HUES48 (cell line): ENCODE measurements at regions not wholly inside any gene's neighbourhood (a gene's known extent, or its start where the extent isn't known, plus 50 kb on each side); places are given as distances from the start of the nearest gene placed in this dataset.

Experiments used
- H3K27ac ChIP-seq: one replicate; pipeline ENCODE4 v1.7.0; 2013; ENCODE audit warnings: low read depth, low read length, inconsistent platforms
- H3K27me3 ChIP-seq: 2 replicates; pipeline ENCODE4 v1.6.1; 2013; ENCODE audit warnings: mild to moderate bottlenecking, low read length; ENCODE audit not compliant: control insufficient read depth, insufficient read depth
- H3K36me3 ChIP-seq: 2 replicates; pipeline ENCODE4 v1.6.1; 2013; ENCODE audit warnings: low read length; ENCODE audit not compliant: control insufficient read depth, insufficient read depth
- H3K4me1 ChIP-seq: 2 replicates; pipeline ENCODE4 v1.6.1; 2013; ENCODE audit warnings: mild to moderate bottlenecking, low read length; ENCODE audit not compliant: control insufficient read depth, insufficient read depth
- H3K4me3 ChIP-seq: 2 replicates; pipeline ENCODE4 v1.5.1; 2013; ENCODE audit warnings: mild to moderate bottlenecking, low read depth, low read length
- H3K9ac ChIP-seq: 2 replicates; pipeline ENCODE4 v1.6.1; 2013; ENCODE audit warnings: mild to moderate bottlenecking, low read depth, low read length, moderate library complexity
- H3K9me3 ChIP-seq: 2 replicates; pipeline ENCODE4 v1.6.1; 2013; ENCODE audit warnings: low read length; ENCODE audit not compliant: control insufficient read depth, insufficient read depth

DNA sequence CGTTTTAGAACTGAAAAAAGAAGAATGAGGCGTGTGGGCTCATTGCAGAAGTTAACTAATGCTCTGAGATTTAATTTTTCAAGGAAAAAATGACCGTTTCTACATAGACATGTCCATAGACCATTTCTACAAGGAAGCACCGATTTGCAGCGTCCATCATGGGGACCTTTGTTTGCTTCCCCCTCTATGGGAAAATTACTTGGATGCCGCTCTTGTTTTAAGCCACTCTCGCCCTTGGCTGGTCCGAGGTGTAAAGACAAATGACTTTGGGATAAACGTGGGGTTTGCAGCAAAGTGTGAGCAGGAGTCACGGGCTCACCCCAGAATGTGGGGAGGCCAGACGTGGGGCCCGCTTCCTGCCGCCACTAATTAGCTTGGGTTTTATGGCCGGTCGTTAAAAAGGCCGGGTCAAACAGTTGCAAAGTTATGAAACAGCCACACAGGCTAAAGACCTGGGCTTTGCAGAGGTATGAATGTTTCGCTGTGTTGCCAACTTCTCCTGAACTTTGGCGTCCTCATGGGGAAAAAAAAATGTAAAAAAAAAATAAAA, 235.9 kb downstream of the SHOX start:
- Histone ChIP-seq H3K36me3 (no peaks in the 10 kb centered on the region), H3K9ac (no peak overlapping the region), H3K27me3 (no peaks in the 10 kb centered on the region), H3K4me3 (no peak overlapping the region), H3K4me1 (no peaks in the 10 kb centered on the region), H3K9me3 (no peaks in the 10 kb centered on the region), H3K27ac (no peak overlapping the region)

DNA sequence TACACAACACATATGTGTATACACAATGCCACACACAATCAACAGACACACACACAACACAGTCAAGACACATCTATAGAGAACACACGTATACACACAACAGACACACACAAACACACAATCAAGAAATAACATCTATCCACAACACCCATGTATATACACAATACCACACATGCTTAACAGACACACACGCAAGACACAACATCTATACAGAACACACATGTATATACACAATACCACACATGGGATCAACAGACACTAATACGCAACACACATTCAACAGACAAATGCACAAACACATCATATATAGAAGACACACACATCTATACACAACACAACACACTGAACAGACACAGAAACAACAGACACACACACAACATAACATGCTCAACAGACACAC, 234.8 kb downstream of the SHOX start:
- Histone ChIP-seq H3K27me3 (no peaks in the 10 kb centered on the region), H3K36me3 (no peaks in the 10 kb centered on the region), H3K4me3 (no peak overlapping the region), H3K9ac (no peak overlapping the region), H3K9me3 (no peaks in the 10 kb centered on the region), H3K27ac (no peak overlapping the region), H3K4me1 (no peaks in the 10 kb centered on the region)

DNA sequence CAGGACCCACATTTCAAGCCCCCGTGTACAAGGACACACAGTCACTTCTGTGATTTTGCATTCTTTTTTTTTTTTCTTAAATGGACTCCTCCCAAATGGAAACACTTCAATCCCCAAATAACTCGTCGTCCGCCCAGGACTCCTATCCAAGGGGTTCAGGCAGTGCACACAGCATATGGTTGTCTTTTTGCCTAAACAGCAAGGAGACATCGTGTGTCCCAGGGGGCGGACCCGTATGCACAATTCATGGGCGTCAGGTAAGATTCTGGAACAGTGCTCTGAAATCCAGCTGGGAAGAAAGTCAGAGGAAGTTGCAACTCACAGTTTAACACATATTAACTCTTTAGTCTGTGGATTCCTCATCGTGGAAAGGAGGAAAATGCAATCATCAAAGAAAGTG, 231.3 kb downstream of the SHOX start:
- no peak overlapping the region for H3K9ac ChIP-seq
- no peaks in the 10 kb centered on the region for H3K9me3 ChIP-seq
- no peaks in the 10 kb centered on the region for H3K4me1 ChIP-seq
- H3K4me3 ChIP-seq, result no peak overlapping the region
- H3K36me3 ChIP-seq, result no peaks in the 10 kb centered on the region
- no peaks in the 10 kb centered on the region for H3K27me3 ChIP-seq
- H3K27ac ChIP-seq, result no peak overlapping the region

DNA sequence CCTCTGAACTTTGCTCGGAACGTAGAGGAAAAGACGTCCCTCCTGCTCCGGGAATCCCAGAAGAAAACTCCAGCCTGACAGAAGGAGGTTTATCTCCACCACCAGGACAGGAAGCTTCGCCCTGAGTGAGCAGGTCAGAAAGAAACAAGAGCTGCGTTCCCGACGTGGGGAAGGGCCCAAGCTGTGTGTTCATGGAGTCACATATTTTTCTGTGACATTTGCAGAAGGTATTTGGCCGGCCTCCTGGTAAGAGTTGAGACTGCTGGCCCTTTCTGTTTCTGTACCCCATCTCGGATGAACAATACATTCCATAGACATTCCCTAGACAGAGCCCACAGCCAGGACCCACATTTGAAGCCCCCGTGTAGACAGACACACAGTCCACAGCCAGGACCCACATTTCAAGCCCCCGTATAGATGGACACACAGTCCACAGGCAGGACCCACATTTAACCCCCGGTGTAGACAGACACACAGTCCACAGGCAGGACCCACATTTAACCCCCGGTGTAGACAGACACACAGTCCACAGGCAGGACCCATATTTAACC, 230.8 kb downstream of the SHOX start:
- H3K9me3 ChIP-seq, result no peaks in the 10 kb centered on the region
- H3K27ac ChIP-seq, result no peak overlapping the region
- H3K36me3 ChIP-seq, result no peaks in the 10 kb centered on the region

DNA sequence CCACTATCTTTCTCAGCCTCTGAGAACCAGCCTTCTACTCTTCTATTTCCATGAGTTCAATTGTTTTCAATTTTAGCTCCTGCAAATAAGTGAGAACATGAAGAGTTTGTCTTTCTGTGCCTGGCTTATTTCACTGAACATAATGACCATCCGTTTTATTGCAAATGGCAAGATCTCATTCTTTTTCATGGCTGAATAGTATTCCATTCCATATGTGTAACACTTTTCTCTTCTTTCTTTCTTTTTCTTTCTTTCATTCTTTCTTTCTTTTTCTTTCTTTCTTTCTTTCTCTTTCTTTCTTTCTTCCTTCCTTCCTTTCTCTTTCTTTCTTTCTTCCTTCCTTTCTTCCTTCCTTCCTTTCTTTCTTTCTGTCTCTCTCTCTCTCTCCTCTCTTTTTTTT, 228.7 kb downstream of the SHOX start:
- Histone ChIP-seq H3K27me3 (no peaks in the 10 kb centered on the region), H3K36me3 (no peaks in the 10 kb centered on the region), H3K4me1 (no peaks in the 10 kb centered on the region), H3K9me3 (no peaks in the 10 kb centered on the region), H3K4me3 (no peak overlapping the region), H3K9ac (no peak overlapping the region), H3K27ac (no peak overlapping the region)

More for the DNA sequence above, 230.8 kb downstream of the SHOX start:
- no peaks in the 10 kb centered on the region for H3K27me3 ChIP-seq
- H3K9ac ChIP-seq, result no peak overlapping the region
- no peak overlapping the region for H3K4me3 ChIP-seq
- H3K4me1 ChIP-seq, result no peaks in the 10 kb centered on the region

DNA sequence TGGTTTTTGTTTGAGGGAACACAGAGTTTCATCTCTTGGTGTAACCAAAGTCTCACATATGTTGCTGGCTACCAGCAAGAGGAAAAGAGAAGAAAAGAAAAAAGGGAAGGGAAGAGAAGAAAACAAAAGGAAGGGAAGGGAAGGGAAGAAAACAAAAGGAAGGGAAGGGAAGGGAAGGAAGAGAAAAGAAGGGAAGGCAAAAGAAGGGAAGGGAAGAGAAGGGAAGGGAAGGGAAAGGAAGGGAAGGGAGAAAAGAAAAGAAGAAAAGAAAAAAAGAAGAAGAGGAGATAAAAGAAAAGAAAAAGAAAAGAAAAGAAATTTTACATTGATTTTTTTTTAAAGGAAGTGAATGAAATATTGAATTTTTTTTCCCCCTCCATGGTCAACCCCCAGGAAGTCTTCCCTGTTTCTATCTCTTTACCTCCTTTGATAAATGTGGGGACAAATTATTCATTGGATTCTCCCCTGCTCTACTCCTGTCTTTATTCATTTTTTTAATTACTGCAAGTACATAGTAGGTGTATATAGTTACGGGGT, 228.0 kb downstream of the SHOX start:
- Histone ChIP-seq H3K4me1 (no peaks in the 10 kb centered on the region), H3K27me3 (no peaks in the 10 kb centered on the region), H3K4me3 (no peak overlapping the region), H3K9ac (no peak overlapping the region), H3K36me3 (no peaks in the 10 kb centered on the region), H3K27ac (no peak overlapping the region), H3K9me3 (no peaks in the 10 kb centered on the region)

DNA sequence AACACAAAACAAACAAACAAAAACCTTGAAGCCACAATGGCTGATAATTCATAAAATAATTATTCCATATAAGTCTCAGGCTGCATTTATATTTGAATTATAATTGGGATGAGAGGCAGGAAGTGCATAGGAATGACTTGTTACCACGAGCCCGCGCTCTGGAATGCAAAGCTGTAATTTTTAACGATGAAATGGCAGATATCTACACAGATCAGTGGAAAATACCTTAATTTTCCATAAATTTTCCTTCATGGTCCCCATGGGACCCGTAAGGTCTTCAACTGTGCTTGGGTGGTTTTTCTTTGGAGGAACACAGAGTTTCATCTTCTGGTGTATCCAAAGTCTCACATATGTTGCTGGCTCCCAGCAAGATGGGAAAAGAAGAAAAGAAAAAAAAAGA, 226.8 kb downstream of the SHOX start:
- Histone ChIP-seq H3K36me3 (no peaks in the 10 kb centered on the region), H3K9ac (no peak overlapping the region), H3K4me1 (no peaks in the 10 kb centered on the region), H3K9me3 (no peaks in the 10 kb centered on the region), H3K4me3 (no peak overlapping the region), H3K27me3 (no peaks in the 10 kb centered on the region), H3K27ac (no peak overlapping the region)

DNA sequence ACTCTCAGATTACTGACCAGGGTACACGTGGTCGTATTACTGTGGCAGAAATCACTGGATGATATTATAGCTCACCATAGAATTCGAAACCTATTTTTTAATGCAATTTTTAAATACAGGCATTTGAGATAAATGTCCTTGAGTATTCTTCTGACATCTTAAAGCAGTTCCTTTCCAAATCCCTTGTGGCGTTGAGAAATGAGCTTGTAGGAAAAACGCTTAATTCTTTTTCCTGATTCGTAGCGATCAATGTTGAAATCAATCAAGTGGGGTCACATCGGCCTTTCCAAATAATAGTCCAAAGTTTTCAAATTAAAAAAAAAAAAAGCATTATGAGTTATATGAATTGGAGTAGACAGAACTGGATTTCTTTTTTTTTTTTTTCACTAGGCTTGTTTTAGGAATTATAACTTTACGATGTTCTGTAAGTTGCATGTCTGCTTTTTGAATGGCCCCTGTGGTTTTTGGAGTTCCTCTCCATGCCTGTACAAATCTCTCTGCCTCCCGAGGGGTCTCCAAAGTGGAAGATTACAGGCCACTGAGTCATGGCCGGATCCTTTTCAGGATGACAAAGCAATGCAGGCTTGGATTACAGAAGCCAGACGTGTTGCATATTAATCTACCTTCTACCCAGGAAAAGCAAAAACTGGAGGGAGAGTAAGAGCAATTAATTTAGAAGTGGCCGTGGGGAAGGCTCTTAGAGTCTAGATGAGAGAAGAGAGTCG, 226.1 kb downstream of the SHOX start:
- no peak overlapping the region for H3K27ac ChIP-seq
- no peaks in the 10 kb centered on the region for H3K36me3 ChIP-seq
- no peak overlapping the region for H3K9ac ChIP-seq
- H3K4me1 ChIP-seq, result no peaks in the 10 kb centered on the region
- no peaks in the 10 kb centered on the region for H3K27me3 ChIP-seq
- H3K4me3 ChIP-seq, result no peak overlapping the region
- H3K9me3 ChIP-seq, result no peaks in the 10 kb centered on the region

DNA sequence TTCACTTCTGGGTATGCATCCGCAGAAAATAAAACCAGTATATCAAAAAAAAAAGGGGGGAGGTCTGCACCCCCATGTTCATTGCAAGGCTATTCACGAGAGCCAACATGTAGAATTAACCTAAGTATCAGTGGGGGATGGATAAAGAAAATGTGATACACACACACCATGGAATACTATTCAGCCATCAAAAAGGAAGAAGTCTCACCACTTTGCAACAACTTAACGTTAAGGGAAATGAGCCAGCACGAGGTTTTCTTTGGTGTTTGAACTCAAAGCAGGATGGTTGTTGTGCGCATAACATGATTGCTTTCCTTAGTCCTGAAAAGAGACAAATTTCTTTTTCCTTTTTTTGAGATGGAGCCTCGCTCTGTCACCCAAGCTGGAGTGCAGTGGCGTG, 222.7 kb downstream of the SHOX start:
- H3K4me1 ChIP-seq, result peaks cover 13% of the 10 kb centered on the region
- no peak overlapping the region for H3K27ac ChIP-seq
- no peaks in the 10 kb centered on the region for H3K9me3 ChIP-seq
- H3K36me3 ChIP-seq, result no peaks in the 10 kb centered on the region
- no peaks in the 10 kb centered on the region for H3K27me3 ChIP-seq
- no peak overlapping the region for H3K9ac ChIP-seq
- no peak overlapping the region for H3K4me3 ChIP-seq

DNA sequence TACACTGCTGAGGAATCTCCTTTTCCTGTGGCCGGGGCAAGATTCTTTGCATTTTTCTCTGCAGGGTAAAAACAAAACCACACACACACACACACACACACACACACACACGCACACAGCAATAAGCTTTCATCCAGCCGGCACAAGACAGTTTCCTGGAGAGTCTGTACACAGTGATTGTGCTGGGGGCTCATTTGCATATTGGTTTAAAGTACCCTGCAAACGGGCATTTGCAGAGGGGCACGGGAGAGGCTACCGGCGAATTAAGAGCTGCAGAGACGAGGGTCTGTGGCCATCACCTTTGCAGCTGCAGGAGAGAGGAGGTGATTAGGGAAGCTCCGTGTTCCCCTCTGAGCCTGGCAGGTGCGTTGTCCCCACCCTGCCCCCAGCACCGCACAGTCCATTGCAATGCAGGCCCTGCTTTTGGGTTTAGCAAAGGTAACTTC, 219.9 kb downstream of the SHOX start:
- no peaks in the 10 kb centered on the region for H3K27me3 ChIP-seq
- H3K27ac ChIP-seq, result no peak overlapping the region
- no peak overlapping the region; the same call in 1 of the 2 replicates for H3K4me3 ChIP-seq
- H3K36me3 ChIP-seq, result no peaks in the 10 kb centered on the region
- no peak overlapping the region for H3K9ac ChIP-seq
- no peaks in the 10 kb centered on the region for H3K9me3 ChIP-seq
- H3K4me1 ChIP-seq, result peaks cover 15% of the 10 kb centered on the region

DNA sequence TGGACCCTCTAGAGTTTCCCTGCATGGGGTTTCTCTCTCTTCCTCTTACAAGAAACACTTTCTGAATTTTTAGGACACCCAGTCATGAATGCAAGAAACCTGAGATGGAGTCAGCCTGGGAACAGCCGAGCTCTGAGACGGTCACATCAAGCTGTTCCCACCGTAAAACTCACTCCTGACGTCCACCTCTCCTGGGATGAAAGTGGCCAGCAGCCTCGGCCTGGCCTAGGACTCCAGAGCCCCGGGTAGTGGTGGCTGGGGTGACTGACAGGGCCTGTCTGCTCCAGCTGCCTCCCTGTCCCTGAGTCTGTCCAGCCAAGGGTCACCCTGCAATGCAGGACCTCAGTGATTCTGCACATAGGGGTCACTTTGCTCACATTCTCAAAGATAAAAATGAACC, 217.8 kb downstream of the SHOX start:
- Histone ChIP-seq H3K9me3 (no peaks in the 10 kb centered on the region), H3K4me1 (peaks cover 16% of the 10 kb centered on the region), H3K4me3 (no peak overlapping the region), H3K36me3 (no peaks in the 10 kb centered on the region), H3K27ac (no peak overlapping the region), H3K27me3 (no peaks in the 10 kb centered on the region), H3K9ac (no peak overlapping the region)
